DND-41 (cell line): ENCODE measurements at regions not wholly inside any gene's neighbourhood (a gene's known extent, or its start where the extent isn't known, plus 50 kb on each side); places are given as distances from the start of the nearest gene placed in this dataset.

Experiments used
- ATAC-seq: fragments of 200-7000 bp; cut with Tn5 transposase; 3 replicates; pipeline ENCODE4 v1.9.1; 2021; ENCODE audit warnings: low read depth; ENCODE audit not compliant: insufficient read depth
- DNase-seq: peaks from one replicate; pipeline ENCODE4 v3.0.0-alpha.2; 2020
- H2AFZ ChIP-seq: 2 replicates; pipeline ENCODE4 v1.6.0; 2012; ENCODE audit warnings: low read depth, low read length
- H3K27ac ChIP-seq: 2 replicates; pipeline ENCODE4 v1.5.1; 2012; ENCODE audit warnings: low read length, inconsistent platforms
- H3K27me3 ChIP-seq: fragments of 200-600 bp; sonication (generic); 2 replicates; pipeline ENCODE4 v1.6.0; 2012; ENCODE audit warnings: low read length, mild to moderate bottlenecking, inconsistent platforms; ENCODE audit not compliant: insufficient read depth, poor library complexity
- H3K36me3 ChIP-seq: 2 replicates; pipeline ENCODE4 v1.5.1; 2012; ENCODE audit warnings: low read length, inconsistent platforms; ENCODE audit not compliant: insufficient read depth
- H3K4me1 ChIP-seq: 2 replicates; pipeline ENCODE4 v1.5.1; 2012; ENCODE audit warnings: mild to moderate bottlenecking, low read length; ENCODE audit not compliant: insufficient read depth
- H3K4me2 ChIP-seq: 2 replicates; pipeline ENCODE4 v1.6.0; 2012; ENCODE audit warnings: mild to moderate bottlenecking, moderate library complexity, low read length, inconsistent platforms; ENCODE audit not compliant: insufficient read depth
- H3K4me3 ChIP-seq, 2 experiments: fragments of 200-600 bp in 1 of 2; shearing (Covaris generic) in 1 of 2; 2 replicates each; pipeline ENCODE4 v1.5.1; 2012 to 2016; ENCODE audit warnings: inconsistent platforms in 2 of 2, low read length in 2 of 2, mild to moderate bottlenecking in 2 of 2, low read depth in 1 of 2, moderate library complexity in 1 of 2
- H3K79me2 ChIP-seq: 2 replicates; pipeline ENCODE4 v1.6.0; 2012; ENCODE audit warnings: low read length, inconsistent platforms; ENCODE audit not compliant: insufficient read depth
- H3K9ac ChIP-seq: 2 replicates; pipeline ENCODE4 v1.6.0; 2012; ENCODE audit warnings: low read depth, mild to moderate bottlenecking, inconsistent platforms, low read length, moderate library complexity
- H3K9me3 ChIP-seq: 2 replicates; pipeline ENCODE4 v1.5.1; 2012; ENCODE audit warnings: low read length, moderate library complexity, mild to moderate bottlenecking, inconsistent platforms; ENCODE audit not compliant: insufficient read depth, severe bottlenecking
- H4K20me1 ChIP-seq: 2 replicates; pipeline ENCODE4 v1.6.0; 2012; ENCODE audit warnings: low read length; ENCODE audit not compliant: insufficient read depth
- EZH2 ChIP-seq: IDR thresholded peaks from 3 replicates; pipeline ENCODE4 v1.6.1; 2012; ENCODE audit warnings: borderline replicate concordance, low read depth, mild to moderate bottlenecking, moderate library complexity, low read length, inconsistent platforms; ENCODE audit not compliant: severe bottlenecking
- TF ChIP-seq, protein P1 (sequence below): IDR thresholded peaks from 2 replicates; pipeline ENCODE4 v1.5.1; 2012; ENCODE audit warnings: borderline replicate concordance, low read length, moderate library complexity, mild to moderate bottlenecking; ENCODE audit not compliant: poor library complexity, severe bottlenecking; ENCODE audit errors: extremely low read depth

DNA sequence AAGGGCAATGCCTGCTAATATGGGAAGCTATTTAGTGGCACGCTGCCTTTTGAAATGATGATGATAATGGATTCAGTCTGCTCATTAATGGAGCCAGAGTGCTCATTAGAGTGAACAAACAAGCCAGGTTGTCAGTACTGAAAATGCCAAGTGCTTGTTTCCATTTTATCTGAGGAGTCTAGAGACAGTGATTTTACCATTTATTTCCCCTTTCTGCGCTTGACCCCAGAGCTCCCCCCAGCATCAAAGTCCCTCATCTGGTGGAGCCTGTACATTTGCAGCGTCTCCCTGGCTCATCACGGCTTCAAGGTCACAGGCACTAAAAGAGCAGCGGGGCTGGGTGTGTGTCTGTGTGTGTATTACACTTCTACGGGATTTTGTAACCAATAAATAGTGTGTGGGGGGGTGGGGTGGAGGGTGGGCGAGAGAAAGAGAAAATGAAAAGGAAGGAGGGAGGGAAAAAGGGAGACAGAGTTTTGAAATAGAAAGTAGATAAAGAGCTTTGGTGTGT, 553.8 kb downstream of the TFEC start:
- H3K79me2 ChIP-seq, result no peaks in the 10 kb centered on the region
- H3K36me3 ChIP-seq, result no peaks in the 10 kb centered on the region
- H3K4me3 ChIP-seq, result no peak overlapping the region
- H3K27me3 ChIP-seq, result no peaks in the 10 kb centered on the region
- no peaks in the 10 kb centered on the region for H3K4me1 ChIP-seq
- no peak overlapping the region for H3K27ac ChIP-seq
- ATAC-seq (no peak), DNase-seq (no peak)
- no peak overlapping the region for H3K4me2 ChIP-seq
- H3K9ac ChIP-seq, result no peak overlapping the region
- no peaks in the 10 kb centered on the region for H3K9me3 ChIP-seq
- TF ChIP-seq, protein P1, sequence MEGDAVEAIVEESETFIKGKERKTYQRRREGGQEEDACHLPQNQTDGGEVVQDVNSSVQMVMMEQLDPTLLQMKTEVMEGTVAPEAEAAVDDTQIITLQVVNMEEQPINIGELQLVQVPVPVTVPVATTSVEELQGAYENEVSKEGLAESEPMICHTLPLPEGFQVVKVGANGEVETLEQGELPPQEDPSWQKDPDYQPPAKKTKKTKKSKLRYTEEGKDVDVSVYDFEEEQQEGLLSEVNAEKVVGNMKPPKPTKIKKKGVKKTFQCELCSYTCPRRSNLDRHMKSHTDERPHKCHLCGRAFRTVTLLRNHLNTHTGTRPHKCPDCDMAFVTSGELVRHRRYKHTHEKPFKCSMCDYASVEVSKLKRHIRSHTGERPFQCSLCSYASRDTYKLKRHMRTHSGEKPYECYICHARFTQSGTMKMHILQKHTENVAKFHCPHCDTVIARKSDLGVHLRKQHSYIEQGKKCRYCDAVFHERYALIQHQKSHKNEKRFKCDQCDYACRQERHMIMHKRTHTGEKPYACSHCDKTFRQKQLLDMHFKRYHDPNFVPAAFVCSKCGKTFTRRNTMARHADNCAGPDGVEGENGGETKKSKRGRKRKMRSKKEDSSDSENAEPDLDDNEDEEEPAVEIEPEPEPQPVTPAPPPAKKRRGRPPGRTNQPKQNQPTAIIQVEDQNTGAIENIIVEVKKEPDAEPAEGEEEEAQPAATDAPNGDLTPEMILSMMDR, result no peak
- no peak for TF ChIP-seq EZH2
- no peaks in the 10 kb centered on the region for H4K20me1 ChIP-seq
- H2AFZ ChIP-seq, result no peak overlapping the region

DNA sequence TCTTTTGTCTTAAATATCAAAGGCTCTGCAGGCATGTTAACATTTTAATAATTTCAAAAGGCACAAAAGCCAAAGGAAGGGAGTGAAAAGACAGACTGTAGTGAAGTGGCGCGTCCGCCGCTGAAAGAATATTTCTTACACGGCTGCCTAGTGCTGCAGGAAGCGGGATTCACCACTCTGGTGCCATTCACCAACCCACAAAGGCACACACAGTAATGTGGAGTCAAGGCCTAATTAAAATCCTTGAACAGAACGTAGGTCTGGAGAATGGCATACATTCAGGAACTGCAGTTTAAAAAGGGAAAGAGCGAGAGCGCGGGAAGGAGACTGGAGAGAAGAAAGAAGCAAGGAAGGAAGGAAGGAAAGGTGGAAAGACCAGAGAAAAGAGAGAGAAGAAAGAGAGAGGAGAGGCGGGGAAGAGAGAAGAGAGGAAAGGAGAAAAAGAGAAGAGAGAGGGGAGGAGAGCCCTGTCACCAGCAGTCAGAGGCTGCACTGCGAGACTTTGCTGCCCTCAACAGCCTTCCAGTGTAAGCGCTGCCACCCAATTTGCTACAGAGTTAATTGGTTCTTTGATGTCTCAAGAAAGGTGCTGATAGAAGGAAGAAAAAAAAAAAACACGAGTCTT, 554.0 kb downstream of the MDFIC start:
- Histone ChIP-seq H3K36me3 (no peaks in the 10 kb centered on the region), H3K9ac (no peak overlapping the region), H3K79me2 (no peaks in the 10 kb centered on the region), H3K4me3 (no peak overlapping the region), H3K27ac (no peak overlapping the region), H4K20me1 (no peaks in the 10 kb centered on the region), H3K27me3 (no peaks in the 10 kb centered on the region), H3K4me1 (no peaks in the 10 kb centered on the region), H3K9me3 (no peaks in the 10 kb centered on the region), H2AFZ (no peak overlapping the region), H3K4me2 (no peak overlapping the region)
- TF ChIP-seq, protein P1, result peak; percentile 44
- TF ChIP-seq EZH2, result no peak
- DNase-seq (peak; percentile 8), ATAC-seq (peak; percentile 61; the same call in 2 of the 3 replicates)

DNA sequence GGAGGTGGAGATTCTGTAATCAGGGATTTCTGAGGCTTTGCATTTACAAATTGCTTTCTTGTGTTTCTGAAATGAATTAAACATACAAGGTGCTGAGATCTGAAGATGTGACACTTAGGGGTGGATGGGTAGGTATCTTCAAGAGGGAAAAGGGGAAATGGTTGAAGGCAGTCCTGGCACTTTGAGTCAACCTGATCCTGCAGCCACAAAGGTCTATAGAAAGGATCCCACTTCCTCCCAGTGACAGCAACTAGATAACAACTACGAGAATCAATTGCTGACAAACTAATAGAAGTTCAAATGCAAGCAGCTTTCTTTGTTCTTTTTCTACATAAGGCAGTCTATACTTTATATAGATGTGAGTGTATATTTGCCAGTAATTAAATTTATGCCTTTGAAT, 553.3 kb downstream of the MDFIC start:
- Histone ChIP-seq H3K9ac (no peak overlapping the region), H3K4me3 (no peak overlapping the region), H3K27ac (no peak overlapping the region), H4K20me1 (no peaks in the 10 kb centered on the region), H3K4me2 (no peak overlapping the region), H3K4me1 (no peaks in the 10 kb centered on the region), H3K79me2 (no peaks in the 10 kb centered on the region), H3K27me3 (no peaks in the 10 kb centered on the region), H2AFZ (no peak overlapping the region), H3K36me3 (no peaks in the 10 kb centered on the region), H3K9me3 (no peaks in the 10 kb centered on the region)
- DNase-seq (no peak), ATAC-seq (no peak)
- TF ChIP-seq, protein P1, result no peak
- TF ChIP-seq EZH2, result no peak
